ENCODE measurements at regions not wholly inside any gene's neighbourhood (a gene's known extent, or its start where the extent isn't known, plus 50 kb on each side); places are given as distances from the start of the nearest gene placed in this dataset.

- no peak overlapping the region for H3K27ac ChIP-seq
- no peak for TF ChIP-seq CTCF (conservative IDR thresholded peaks at IDR 0.05)
- no peak for TF ChIP-seq ZFX (IDR thresholded peaks at IDR 0.05)
Measured at GRCh38 chr1:50358962-50359361, 64.3 kb downstream of the DMRTA2 start.

- no peak for TF ChIP-seq CTCF (conservative IDR thresholded peaks at IDR 0.05)
- TF ChIP-seq ZFX (IDR thresholded peaks at IDR 0.05): no peak
- no peak overlapping the region for H3K27ac ChIP-seq
Measured at GRCh38 chr1:50357186-50357585, 66.1 kb downstream of the DMRTA2 start.

- H3K27ac ChIP-seq: no peak overlapping the region
- TF ChIP-seq ZFX (IDR thresholded peaks at IDR 0.05) (no peak), CTCF (conservative IDR thresholded peaks at IDR 0.05) (no peak)
Measured at GRCh38 chr1:50354813-50355212, 68.4 kb downstream of the DMRTA2 start.

GRCh38 chr1:50352428-50352827 lies 70.8 kb downstream of the DMRTA2 start:
- TF ChIP-seq ZFX (IDR thresholded peaks at IDR 0.05) (no peak), CTCF (conservative IDR thresholded peaks at IDR 0.05) (no peak)
- H3K27ac ChIP-seq: no peak overlapping the region

- H3K27ac ChIP-seq: no peak overlapping the region
- no peak for TF ChIP-seq CTCF (conservative IDR thresholded peaks at IDR 0.05)
- TF ChIP-seq ZFX (IDR thresholded peaks at IDR 0.05): no peak
Measured at GRCh38 chr1:50350868-50351267, 72.4 kb downstream of the DMRTA2 start.

- H3K27ac ChIP-seq: no peak overlapping the region
- no peak for TF ChIP-seq CTCF (conservative IDR thresholded peaks at IDR 0.05)
Measured at GRCh38 chr1:50350421-50350820, 72.8 kb downstream of the DMRTA2 start.

- TF ChIP-seq CTCF (conservative IDR thresholded peaks at IDR 0.05): no peak
- no peak for TF ChIP-seq ZFX (IDR thresholded peaks at IDR 0.05)
Measured at GRCh38 chr1:50349242-50349565, 74.0 kb downstream of the DMRTA2 start.

More at GRCh38 chr1:50349242-50349565, 74.0 kb downstream of the DMRTA2 start:
- H3K27ac ChIP-seq: no peak overlapping the region

All from C4-2B (cell line).